ENCODE measurements at regions not wholly inside any gene's neighbourhood (a gene's known extent, or its start where the extent isn't known, plus 50 kb on each side); places are given as distances from the start of the nearest gene placed in this dataset.

DNA sequence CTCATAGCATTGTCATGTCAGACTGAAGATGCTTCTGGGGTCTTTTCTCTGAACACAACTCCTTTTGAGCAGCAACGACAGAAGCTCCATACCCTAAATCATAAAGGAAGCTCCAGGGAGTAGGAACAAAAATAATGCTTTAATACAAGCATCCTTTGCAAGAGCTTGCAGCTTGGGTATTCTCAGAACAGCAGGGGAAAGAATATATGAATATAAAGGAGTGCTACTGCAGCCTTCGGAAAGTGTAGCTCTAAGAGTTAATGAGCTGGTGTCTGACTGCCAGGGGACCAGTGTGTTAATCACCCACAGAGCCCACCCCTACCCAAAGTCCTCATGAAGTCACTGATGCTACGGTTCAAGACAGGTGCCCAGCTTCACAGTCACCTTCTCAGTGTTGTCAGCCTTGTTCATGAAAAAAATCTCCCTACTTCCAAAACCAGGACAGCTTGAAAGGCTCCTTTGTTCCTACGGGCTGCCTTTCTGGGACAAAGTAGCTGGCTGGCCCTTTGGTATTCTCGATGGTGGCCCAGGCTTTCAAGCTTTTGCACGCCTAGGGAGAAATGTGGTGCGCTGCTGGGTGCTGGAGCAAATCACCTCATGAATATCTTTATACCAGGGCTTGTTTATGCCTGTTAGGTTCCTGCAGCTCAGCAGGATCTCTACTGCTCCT lies 259.7 kb downstream of the CMPK2 start:
- no peak for DNase-seq (ENCODE audit: low spot score)

GRCh38 chr2:6617794-6618193 lies 247.9 kb downstream of the CMPK2 start:
- no peak for TF ChIP-seq CTCF (IDR thresholded peaks at IDR 0.05)
- H3K27ac Mint-ChIP-seq (ENCODE audit: unreplicated experiment), result no peak overlapping the region
- H3K4me3 Mint-ChIP-seq (ENCODE audit: unreplicated experiment), result no peak overlapping the region
- no peaks in the 10 kb centered on the region for H3K4me1 Mint-ChIP-seq (ENCODE audit: low read depth)
- no peak for DNase-seq (ENCODE audit: low spot score)
- peaks cover 15% of the 10 kb centered on the region for H3K9me3 Mint-ChIP-seq (ENCODE audit: low read depth)
- H3K27me3 Mint-ChIP-seq (ENCODE audit: low read depth), result no peaks in the 10 kb centered on the region
- peaks cover 3% of the 10 kb centered on the region for H3K36me3 Mint-ChIP-seq (ENCODE audit: low read depth)

More for the DNA sequence above, 259.7 kb downstream of the CMPK2 start:
- Mint-ChIP-seq H3K9me3 (ENCODE audit: low read depth) (peaks cover 12% of the 10 kb centered on the region), H3K36me3 (ENCODE audit: low read depth) (peaks cover 2% of the 10 kb centered on the region), H3K27ac (ENCODE audit: unreplicated experiment) (no peak overlapping the region), H3K27me3 (ENCODE audit: low read depth) (no peaks in the 10 kb centered on the region), H3K4me1 (ENCODE audit: low read depth) (no peaks in the 10 kb centered on the region), H3K4me3 (ENCODE audit: unreplicated experiment) (no peak overlapping the region)
- no peak for TF ChIP-seq CTCF (IDR thresholded peaks at IDR 0.05)

- Mint-ChIP-seq H3K36me3 (ENCODE audit: low read depth) (peaks cover 2% of the 10 kb centered on the region), H3K4me3 (ENCODE audit: unreplicated experiment) (no peak overlapping the region), H3K27me3 (ENCODE audit: low read depth) (no peaks in the 10 kb centered on the region), H3K9me3 (ENCODE audit: low read depth) (peaks cover 13% of the 10 kb centered on the region), H3K27ac (ENCODE audit: unreplicated experiment) (no peak overlapping the region), H3K4me1 (ENCODE audit: low read depth) (no peaks in the 10 kb centered on the region)
- TF ChIP-seq CTCF (IDR thresholded peaks at IDR 0.05), result no peak
- no peak for DNase-seq (ENCODE audit: low spot score)
Observed at GRCh38 chr2:6618201-6618600, 247.5 kb downstream of the CMPK2 start.

GRCh38 chr2:6623746-6624145 lies 242.0 kb downstream of the CMPK2 start:
- Mint-ChIP-seq H3K27ac (ENCODE audit: unreplicated experiment) (no peak overlapping the region), H3K27me3 (ENCODE audit: low read depth) (no peaks in the 10 kb centered on the region), H3K4me3 (ENCODE audit: unreplicated experiment) (no peak overlapping the region), H3K4me1 (ENCODE audit: low read depth) (peaks cover 21% of the 10 kb centered on the region), H3K9me3 (ENCODE audit: low read depth) (no peaks in the 10 kb centered on the region), H3K36me3 (ENCODE audit: low read depth) (no peaks in the 10 kb centered on the region)
- no peak for TF ChIP-seq CTCF (IDR thresholded peaks at IDR 0.05)
- DNase-seq (ENCODE audit: low spot score), result no peak

DNA sequence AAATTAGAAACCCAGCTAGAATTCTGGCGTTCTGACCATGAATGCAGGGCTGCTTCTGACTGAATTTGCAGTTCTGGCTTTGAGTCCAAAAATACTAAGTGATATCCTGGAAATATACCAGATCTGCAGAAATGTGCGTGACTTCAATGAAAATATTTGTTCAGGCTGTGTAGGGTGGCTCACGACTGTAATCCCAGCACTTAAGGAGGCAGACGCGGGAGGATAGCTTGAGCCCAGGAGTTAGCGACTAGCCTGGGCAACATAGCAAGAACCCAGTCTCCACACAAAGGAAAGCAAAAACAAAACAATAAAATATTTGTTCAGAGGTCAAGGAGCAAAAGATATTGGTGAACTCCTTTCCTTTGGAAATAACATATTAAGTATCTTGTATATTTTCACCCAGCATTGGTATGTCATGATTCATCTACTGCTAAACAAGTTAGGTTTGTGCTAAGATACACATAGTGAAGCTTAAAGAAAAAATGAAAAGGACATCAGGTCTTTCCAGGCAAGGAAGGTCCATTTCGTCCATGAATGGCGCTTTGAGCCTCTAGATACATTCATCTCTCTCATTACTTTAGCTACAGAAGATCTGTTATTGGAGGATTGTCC lies 239.2 kb downstream of the CMPK2 start:
- Mint-ChIP-seq H3K36me3 (ENCODE audit: low read depth) (no peaks in the 10 kb centered on the region), H3K27me3 (ENCODE audit: low read depth) (no peaks in the 10 kb centered on the region), H3K4me1 (ENCODE audit: low read depth) (peaks cover 21% of the 10 kb centered on the region), H3K9me3 (ENCODE audit: low read depth) (no peaks in the 10 kb centered on the region), H3K4me3 (ENCODE audit: unreplicated experiment) (no peak overlapping the region), H3K27ac (ENCODE audit: unreplicated experiment) (peak overlapping the region; percentile 29)
- TF ChIP-seq CTCF (IDR thresholded peaks at IDR 0.05), result no peak
- no peak for DNase-seq (ENCODE audit: low spot score)

All from chondrocyte (in vitro differentiated cells).